Transverse colon (tissue), 4 donors: ENCODE measurements at regions not wholly inside any gene's neighbourhood (a gene's known extent, or its start where the extent isn't known, plus 50 kb on each side); places are given as distances from the start of the nearest gene placed in this dataset.

Experiments
- DNase-seq: peaks from one replicate; pipeline ENCODE4 v3.0.0-alpha.2; 2019
- H3K27ac ChIP-seq, 4 donors: fragments of 200-600 bp; sonication (generic); 2 replicates each; pipeline ENCODE4 v1.5.1; 2016 to 2018; ENCODE audit warnings: inconsistent platforms in 4 of 4
- H3K27me3 ChIP-seq: fragments of 200-600 bp; sonication (generic); 2 replicates; pipeline ENCODE4 v1.5.1; 2017; ENCODE audit warnings: inconsistent platforms
- H3K36me3 ChIP-seq, 4 donors: fragments of 200-600 bp; sonication (generic); 2 replicates each; pipeline ENCODE4 v1.5.1; 2017 to 2019; ENCODE audit warnings: inconsistent platforms in 4 of 4
- H3K4me1 ChIP-seq, 4 donors: fragments of 200-600 bp; sonication (generic); 2 replicates each; pipeline ENCODE4 v1.5.1; 2017 to 2020; ENCODE audit warnings: inconsistent platforms in 4 of 4
- H3K4me3 ChIP-seq, 4 donors: fragments of 200-600 bp; sonication (generic); 1 replicate in 1 of 4; 2 replicates in 3 of 4; pipeline versions ENCODE4 v1.5.1 to v1.6.1; 2017 to 2019; ENCODE audit warnings: inconsistent platforms in 4 of 4
- H3K9me3 ChIP-seq, 2 donors: fragments of 200-600 bp; sonication (generic); 2 replicates each; pipeline ENCODE4 v1.5.1; 2017 to 2019; ENCODE audit warnings: inconsistent platforms in 2 of 2
- CTCF ChIP-seq, 5 experiments: fragments of 200-600 bp in 3 of 5; fragments of 450-650 bp in 2 of 5; sonication (generic) in 3 of 5; IDR thresholded peaks; 1 replicate in 2 of 5; 2 replicates in 3 of 5; pipeline ENCODE4 v1.5.1; 2016 to 2017; ENCODE audit warnings: antibody characterized with exemption in 5 of 5, inconsistent platforms in 3 of 5, mild to moderate bottlenecking in 2 of 5, moderate library complexity in 1 of 5
- EP300 ChIP-seq: sonication (generic); formaldehyde crosslinking; IDR thresholded peaks from one replicate; pipeline ENCODE4 v1.6.1; 2017; ENCODE audit warnings: antibody characterized with exemption, low read depth
- POLR2A ChIP-seq: fragments of 450-650 bp; IDR thresholded peaks from one replicate; pipeline ENCODE4 v1.6.1; 2016; ENCODE audit warnings: antibody characterized with exemption, mild to moderate bottlenecking, moderate library complexity
- POLR2AphosphoS5 ChIP-seq, 3 donors: sonication (generic); formaldehyde crosslinking; IDR thresholded peaks; one replicate each; pipeline ENCODE4 v1.6.1; 2016; ENCODE audit warnings: antibody characterized with exemption in 3 of 3
- WGBS, 2 donors: methylation state at CpG; one replicate each; pipeline ENCODE4 v1.1.5; 2018; ENCODE audit warnings: low coverage in 1 of 2; 5-methylcytosine and 5-hydroxymethylcytosine counted together
- in situ Hi-C, 4 donors: fragments of 200-750 bp; cut with MboI; loops; one replicate each; pipeline versions ENCODE4 v1.15.0 to v1.15.1; 2017; ENCODE audit warnings: low sequenced_read_pairs in 3 of 4, low pct_ligation_motif_present in 1 of 4, low pct_unique_long_range_greater_than_20kb in 1 of 4
- intact Hi-C: fragments of 100-400 bp; cut with DNase I; formaldehyde crosslinking; loops from one replicate; pipeline ENCODE4 v1.15.1; 2023; ENCODE audit warnings: low total_unique reads

- in situ Hi-C loops, result no loop called here
- H3K36me3 ChIP-seq, result no peaks in the 10 kb centered on the region
Measured at GRCh38 chr12:74227846-74228545, 309.6 kb upstream of the ATXN7L3B start.

DNA sequence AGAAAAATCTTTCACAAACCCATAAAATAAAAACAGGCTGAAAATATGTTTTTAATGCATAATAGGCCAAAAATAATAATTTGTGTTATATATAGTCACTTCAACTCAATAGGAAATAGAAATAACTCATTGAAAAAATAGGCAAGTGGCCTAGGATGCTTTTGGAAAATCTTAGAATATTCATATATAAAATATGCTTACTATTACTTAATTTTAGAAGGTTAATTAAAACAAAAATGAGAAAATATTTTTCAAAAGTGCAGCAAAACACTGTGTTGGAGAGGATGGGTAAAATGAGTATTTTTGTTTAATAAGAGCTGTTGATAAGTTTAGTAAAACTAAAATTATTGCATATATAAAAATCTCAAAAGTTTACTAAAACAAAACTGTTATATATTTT is 308.0 kb upstream of the ATXN7L3B start:
- DNase-seq, result no peak
- in situ Hi-C loops, result no loop called here
- H3K4me3 ChIP-seq, result no peak overlapping the region
- H3K4me1 ChIP-seq, result no peaks in the 10 kb centered on the region
- no peak overlapping the region for H3K27ac ChIP-seq
- H3K36me3 ChIP-seq, result no peaks in the 10 kb centered on the region
- H3K27me3 ChIP-seq, result no peaks in the 10 kb centered on the region
- TF ChIP-seq CTCF (IDR thresholded peaks at IDR 0.05), result no peak
- no peak for TF ChIP-seq EP300
- no peaks in the 10 kb centered on the region for H3K9me3 ChIP-seq
- intact Hi-C loops, result no loop called here

More at GRCh38 chr12:74227846-74228545, 309.6 kb upstream of the ATXN7L3B start:
- no peaks in the 10 kb centered on the region for H3K27me3 ChIP-seq
- 82 to 86% methylated on average over 3 of the region's 3 CpGs for WGBS, 2 donors
- no peak for DNase-seq
- intact Hi-C loops, result loop anchor here (1.0 kb wide), 1 partner anchor 13 kb away; no protein-coding TSS in a partner anchor
- no peaks in the 10 kb centered on the region for H3K4me1 ChIP-seq
- H3K27ac ChIP-seq, result no peak overlapping the region
- no peak overlapping the region for H3K4me3 ChIP-seq
- TF ChIP-seq CTCF (IDR thresholded peaks at IDR 0.05) (no peak), POLR2A (no peak), EP300 (no peak), POLR2AphosphoS5 (IDR thresholded peaks at IDR 0.05) (no peak)
- no peaks in the 10 kb centered on the region for H3K9me3 ChIP-seq

- intact Hi-C loops (no loop called here), in situ Hi-C loops (no loop called here)
- TF ChIP-seq EP300, result no peak
- Histone ChIP-seq H3K4me3 (no peak overlapping the region), H3K36me3 (no peaks in the 10 kb centered on the region), H3K27ac (no peak overlapping the region), H3K9me3 (peaks cover 0 to under 1% of the 10 kb centered on the region in 2 donors), H3K4me1 (no peaks in the 10 kb centered on the region), H3K27me3 (no peaks in the 10 kb centered on the region)
- no peak for DNase-seq
- WGBS, 2 donors, result 97 to 100% methylated on average over 2 of the region's 2 CpGs
Measured at GRCh38 chr12:74235342-74235741, 302.3 kb upstream of the ATXN7L3B start.

GRCh38 chr12:74241341-74241740 is 296.3 kb upstream of the ATXN7L3B start:
- Histone ChIP-seq H3K27me3 (no peaks in the 10 kb centered on the region), H3K27ac (no peak overlapping the region), H3K36me3 (no peaks in the 10 kb centered on the region), H3K4me3 (no peak overlapping the region), H3K4me1 (no peaks in the 10 kb centered on the region), H3K9me3 (peaks cover 0 to 3% of the 10 kb centered on the region in 2 donors)
- intact Hi-C loops, result no loop called here
- in situ Hi-C loops, result no loop called here
- no peak for DNase-seq
- 63 to 82% methylated on average over 1 of the region's 1 CpG for WGBS, 2 donors
- TF ChIP-seq POLR2AphosphoS5 (IDR thresholded peaks at IDR 0.05), result no peak
- no peak for TF ChIP-seq POLR2A
- TF ChIP-seq EP300, result no peak
- no peak for TF ChIP-seq CTCF (IDR thresholded peaks at IDR 0.05)

DNA sequence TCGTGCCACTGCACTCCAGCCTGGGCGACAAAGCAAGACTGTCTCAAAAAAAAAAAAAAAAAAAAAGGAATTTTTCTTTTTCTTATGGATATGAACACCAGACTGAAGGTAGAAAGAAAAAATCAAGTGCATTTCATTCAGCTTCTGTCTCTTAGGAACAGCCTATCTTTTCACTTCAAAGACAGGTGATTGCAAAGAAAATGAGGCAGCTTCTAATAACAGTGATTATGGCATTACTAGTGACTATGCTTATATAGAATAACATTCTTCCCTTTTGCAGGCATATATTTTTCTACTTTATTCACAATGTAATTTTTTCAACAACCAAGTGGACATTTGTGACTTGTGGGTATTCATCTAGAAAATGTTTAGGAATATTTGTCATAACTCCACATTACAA is 295.5 kb upstream of the ATXN7L3B start:
- no peak for TF ChIP-seq CTCF (IDR thresholded peaks at IDR 0.05)
- TF ChIP-seq POLR2A, result no peak
- no peak for TF ChIP-seq POLR2AphosphoS5 (IDR thresholded peaks at IDR 0.05)
- TF ChIP-seq EP300, result no peak
- intact Hi-C loops, result no loop called here
- WGBS, 2 donors, result 85% methylated on average over 2 of the region's 2 CpGs; no CpG with 5 or more reads in 1 of the 2 donors

More for the DNA sequence above, 295.5 kb upstream of the ATXN7L3B start:
- Histone ChIP-seq H3K27me3 (no peaks in the 10 kb centered on the region), H3K9me3 (peaks cover 0 to 3% of the 10 kb centered on the region in 2 donors), H3K4me3 (no peak overlapping the region), H3K4me1 (no peaks in the 10 kb centered on the region), H3K36me3 (no peaks in the 10 kb centered on the region), H3K27ac (no peak overlapping the region)
- in situ Hi-C loops, result no loop called here
- DNase-seq, result no peak
